ENCODE measurements at regions not wholly inside any gene's neighbourhood (a gene's known extent, or its start where the extent isn't known, plus 50 kb on each side); places are given as distances from the start of the nearest gene placed in this dataset.

DNA sequence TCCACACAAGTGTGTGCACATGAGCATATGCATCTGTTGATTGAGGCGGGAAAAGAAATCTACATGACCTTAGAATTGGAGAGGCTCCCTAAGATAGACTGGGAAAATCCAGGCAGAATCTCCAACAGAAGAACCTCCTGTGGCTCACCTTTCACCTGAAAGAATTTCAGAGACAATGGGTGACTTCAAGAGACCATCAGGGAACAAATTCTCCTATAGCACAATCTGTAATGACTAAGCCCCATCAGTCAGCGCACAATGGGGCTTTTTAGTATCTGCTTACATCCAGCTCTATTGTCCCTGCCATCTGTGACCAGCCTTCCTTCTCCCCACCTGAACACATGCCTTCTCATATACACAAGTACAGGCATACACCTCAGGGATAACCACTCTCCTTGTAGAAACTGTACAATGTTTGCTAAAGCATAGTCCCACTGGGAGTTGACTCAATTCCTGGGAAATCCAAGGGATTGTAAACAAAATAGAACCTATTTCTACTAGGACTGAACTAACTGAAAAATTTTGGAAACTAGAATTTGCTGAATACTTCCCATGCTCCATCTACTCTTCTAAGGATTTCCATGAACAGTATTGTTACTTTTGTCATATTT is 150.8 kb upstream of the STXBP5 start:
- TF ChIP-seq, protein P1, sequence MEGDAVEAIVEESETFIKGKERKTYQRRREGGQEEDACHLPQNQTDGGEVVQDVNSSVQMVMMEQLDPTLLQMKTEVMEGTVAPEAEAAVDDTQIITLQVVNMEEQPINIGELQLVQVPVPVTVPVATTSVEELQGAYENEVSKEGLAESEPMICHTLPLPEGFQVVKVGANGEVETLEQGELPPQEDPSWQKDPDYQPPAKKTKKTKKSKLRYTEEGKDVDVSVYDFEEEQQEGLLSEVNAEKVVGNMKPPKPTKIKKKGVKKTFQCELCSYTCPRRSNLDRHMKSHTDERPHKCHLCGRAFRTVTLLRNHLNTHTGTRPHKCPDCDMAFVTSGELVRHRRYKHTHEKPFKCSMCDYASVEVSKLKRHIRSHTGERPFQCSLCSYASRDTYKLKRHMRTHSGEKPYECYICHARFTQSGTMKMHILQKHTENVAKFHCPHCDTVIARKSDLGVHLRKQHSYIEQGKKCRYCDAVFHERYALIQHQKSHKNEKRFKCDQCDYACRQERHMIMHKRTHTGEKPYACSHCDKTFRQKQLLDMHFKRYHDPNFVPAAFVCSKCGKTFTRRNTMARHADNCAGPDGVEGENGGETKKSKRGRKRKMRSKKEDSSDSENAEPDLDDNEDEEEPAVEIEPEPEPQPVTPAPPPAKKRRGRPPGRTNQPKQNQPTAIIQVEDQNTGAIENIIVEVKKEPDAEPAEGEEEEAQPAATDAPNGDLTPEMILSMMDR (IDR thresholded peaks at IDR 0.05; ENCODE audit: insufficient read depth, low read length) = no peak
- no peak for TF ChIP-seq POLR2AphosphoS5 (IDR thresholded peaks at IDR 0.05; ENCODE audit: low read depth)
- no peak for TF ChIP-seq SPI1 (IDR thresholded peaks at IDR 0.05; ENCODE audit: borderline replicate concordance, low read depth)
- TF ChIP-seq REST (IDR thresholded peaks at IDR 0.05; ENCODE audit: insufficient replicate concordance, low read depth) = no peak
